22Rv1 (cell line): ENCODE measurements at regions not wholly inside any gene's neighbourhood (a gene's known extent, or its start where the extent isn't known, plus 50 kb on each side); places are given as distances from the start of the nearest gene placed in this dataset.

ENCODE experiments used
- H3K27ac ChIP-seq: fragments of 450-650 bp; 2 replicates; pipeline ENCODE4 v1.5.1; 2017
- ZFX ChIP-seq: fragments of 450-650 bp; IDR thresholded peaks from 2 replicates; pipeline ENCODE4 v1.6.1; 2017; ENCODE audit warnings: antibody characterized with exemption, borderline replicate concordance
- TF ChIP-seq, protein P1 (sequence below): fragments of 450-650 bp; IDR thresholded peaks from 2 replicates; pipeline ENCODE4 v1.5.1; 2017; ENCODE audit warnings: mild to moderate bottlenecking

DNA sequence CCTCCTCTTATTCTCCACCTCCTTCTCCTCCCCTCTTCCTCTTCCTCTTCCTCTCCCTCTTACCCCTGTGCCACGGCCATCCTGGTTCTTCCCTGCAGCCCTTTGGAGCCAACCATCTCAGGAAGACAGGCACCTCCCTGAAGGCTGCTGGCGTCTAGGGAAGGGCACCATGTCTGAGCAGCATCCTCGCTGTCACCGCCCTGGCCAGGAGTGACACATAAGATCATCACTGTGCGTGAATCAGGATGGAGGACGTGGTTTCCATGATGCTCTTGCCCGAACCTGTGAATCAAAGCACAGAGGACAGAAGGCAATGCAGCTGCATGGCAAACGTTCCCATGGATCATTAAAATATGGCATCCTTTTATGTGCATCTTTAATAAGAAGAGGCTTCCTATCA is 236.0 kb downstream of the SH3BP4 start:
- TF ChIP-seq, protein P1, sequence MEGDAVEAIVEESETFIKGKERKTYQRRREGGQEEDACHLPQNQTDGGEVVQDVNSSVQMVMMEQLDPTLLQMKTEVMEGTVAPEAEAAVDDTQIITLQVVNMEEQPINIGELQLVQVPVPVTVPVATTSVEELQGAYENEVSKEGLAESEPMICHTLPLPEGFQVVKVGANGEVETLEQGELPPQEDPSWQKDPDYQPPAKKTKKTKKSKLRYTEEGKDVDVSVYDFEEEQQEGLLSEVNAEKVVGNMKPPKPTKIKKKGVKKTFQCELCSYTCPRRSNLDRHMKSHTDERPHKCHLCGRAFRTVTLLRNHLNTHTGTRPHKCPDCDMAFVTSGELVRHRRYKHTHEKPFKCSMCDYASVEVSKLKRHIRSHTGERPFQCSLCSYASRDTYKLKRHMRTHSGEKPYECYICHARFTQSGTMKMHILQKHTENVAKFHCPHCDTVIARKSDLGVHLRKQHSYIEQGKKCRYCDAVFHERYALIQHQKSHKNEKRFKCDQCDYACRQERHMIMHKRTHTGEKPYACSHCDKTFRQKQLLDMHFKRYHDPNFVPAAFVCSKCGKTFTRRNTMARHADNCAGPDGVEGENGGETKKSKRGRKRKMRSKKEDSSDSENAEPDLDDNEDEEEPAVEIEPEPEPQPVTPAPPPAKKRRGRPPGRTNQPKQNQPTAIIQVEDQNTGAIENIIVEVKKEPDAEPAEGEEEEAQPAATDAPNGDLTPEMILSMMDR: no peak
- TF ChIP-seq ZFX: no peak
- no peak overlapping the region for H3K27ac ChIP-seq

DNA sequence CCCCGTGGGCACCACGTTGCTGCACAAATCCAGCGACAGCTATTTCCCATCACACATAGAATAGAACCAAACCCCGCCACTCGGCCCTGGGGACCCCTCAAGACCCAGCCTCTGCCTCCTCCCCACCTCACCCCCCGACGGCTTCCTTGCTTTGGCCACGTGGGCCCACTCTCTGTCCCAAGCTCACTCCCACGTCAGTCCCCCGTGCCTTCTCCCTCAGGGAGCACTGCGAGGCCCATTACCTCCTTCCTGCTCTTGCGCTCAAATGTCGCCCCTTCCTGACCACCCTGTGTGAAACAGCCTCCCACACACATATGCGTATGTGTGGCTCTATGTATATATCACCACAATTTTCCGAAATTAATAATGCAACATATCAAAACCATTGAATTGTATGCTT is 239.7 kb downstream of the SH3BP4 start:
- TF ChIP-seq ZFX: no peak
- no peak overlapping the region for H3K27ac ChIP-seq

DNA sequence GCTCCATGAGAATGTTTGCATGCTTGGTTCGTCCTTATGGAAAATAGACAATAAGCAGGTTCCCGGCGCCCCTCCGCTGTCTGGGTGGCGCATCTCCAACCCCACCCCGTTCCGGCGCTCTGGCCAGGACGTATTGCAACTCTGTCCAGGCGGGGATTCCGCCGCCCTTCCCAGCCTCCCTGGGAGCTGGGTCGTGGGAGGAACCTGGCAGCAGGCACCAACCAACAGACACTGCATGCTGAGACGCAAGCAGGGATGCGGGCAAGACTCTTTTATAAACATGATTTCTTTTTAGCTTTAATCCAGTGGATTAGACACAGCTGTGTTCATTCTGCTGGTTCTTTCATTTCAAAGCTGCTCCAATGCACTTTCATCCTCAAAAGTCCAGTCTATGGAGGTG is 240.2 kb downstream of the SH3BP4 start:
- H3K27ac ChIP-seq: no peak overlapping the region
- TF ChIP-seq, protein P1: no peak
- TF ChIP-seq ZFX: no peak

DNA sequence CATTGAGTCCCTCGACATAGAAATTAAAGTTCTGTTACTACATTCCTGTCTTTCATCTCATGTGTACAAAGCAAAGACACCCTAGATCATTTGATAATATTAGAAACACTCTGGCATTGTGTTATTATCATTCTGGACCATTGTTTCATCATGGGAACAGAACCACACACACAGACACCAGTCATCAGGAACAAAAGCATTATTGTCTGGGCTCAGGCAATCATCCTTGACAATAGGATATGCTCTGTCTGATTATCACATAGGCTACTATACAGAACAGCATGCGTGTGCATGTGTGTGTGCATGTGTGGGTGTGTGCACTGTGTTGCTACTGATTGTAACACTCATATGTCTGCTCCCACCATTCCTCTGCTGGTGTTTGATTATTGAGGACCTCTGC is 242.5 kb downstream of the SH3BP4 start:
- H3K27ac ChIP-seq: no peak overlapping the region
- TF ChIP-seq, protein P1: no peak
- no peak for TF ChIP-seq ZFX

DNA sequence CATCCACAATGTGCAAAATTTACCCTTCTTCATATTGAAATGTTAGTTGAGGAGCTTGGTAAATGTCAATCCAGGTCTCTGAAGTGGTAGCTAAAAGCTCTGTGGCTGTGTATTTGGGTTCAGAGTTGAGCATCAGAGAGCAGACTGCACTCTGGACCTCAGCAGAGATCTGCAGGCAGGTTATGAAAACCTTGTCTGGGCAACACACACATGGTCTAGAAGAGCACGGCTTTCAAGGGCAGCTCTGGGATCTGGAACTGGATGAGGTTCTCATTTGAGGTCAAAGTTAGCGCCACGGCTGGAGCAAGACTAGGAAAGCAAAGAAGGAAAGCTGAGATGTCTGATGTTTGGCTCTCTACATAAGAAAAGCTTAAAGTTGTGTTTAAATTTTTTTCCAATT is 243.0 kb downstream of the SH3BP4 start:
- TF ChIP-seq, protein P1: no peak
- no peak for TF ChIP-seq ZFX

DNA sequence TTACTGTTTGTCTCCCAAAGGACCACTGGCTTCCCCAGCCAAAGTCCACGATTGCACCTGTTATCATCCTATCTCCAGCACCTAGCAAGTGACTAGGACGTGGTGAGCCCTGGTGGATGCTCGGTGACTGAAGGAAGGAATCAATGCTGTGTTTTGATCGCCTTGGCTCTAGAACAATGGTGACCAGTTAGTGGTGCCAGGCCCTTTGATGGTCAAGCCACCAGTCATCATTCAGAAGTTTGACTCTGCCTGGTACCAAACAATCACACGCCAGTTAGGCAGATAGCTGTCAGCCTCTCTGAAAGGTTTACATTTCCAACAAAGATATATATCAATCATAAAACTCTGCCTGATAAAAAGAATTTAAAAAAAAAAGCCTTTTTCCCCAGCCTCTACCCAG is 244.1 kb downstream of the SH3BP4 start:
- no peak for TF ChIP-seq ZFX
- TF ChIP-seq, protein P1: no peak
- H3K27ac ChIP-seq: no peak overlapping the region

More for the DNA sequence above, 243.0 kb downstream of the SH3BP4 start:
- no peak overlapping the region for H3K27ac ChIP-seq

DNA sequence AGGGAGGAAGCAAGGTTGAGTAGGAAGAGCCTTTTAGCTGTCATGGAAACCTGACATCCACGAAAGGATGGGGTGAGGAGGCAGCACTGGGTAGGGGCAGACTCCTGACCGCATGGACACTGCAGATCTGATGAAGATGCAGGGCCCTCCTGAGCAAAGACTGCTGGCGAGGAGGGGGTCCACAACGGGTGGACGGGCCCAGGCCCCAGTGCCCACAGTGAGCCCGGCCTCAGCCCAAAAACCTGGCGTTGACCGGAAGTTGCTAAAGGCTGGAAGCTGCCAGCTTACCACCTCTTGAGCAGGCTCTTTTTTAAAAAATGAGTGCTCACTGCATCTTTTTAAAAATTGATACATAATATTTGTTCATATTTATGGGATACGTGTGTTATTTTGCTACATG is 247.3 kb downstream of the SH3BP4 start:
- TF ChIP-seq ZFX: no peak
- TF ChIP-seq, protein P1: no peak

DNA sequence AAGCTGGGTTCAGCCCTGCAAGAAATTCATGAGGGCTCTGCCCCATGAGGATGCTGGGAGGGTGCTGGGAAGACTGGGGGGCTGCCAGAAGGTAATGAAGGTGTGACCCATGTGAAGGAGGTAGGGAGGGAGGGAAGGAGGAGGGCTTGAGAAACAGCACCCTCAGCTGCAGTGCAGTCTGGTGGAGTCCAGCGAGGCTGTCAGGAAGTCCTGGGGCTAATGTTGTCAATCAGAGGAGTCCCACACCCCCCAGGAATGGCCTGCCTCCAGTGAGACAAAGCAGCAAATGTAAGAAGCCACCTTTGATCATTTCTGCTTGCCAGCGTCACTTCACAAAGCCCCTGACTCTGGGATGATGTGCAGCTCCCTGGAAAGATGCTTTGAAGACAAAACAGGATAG is 248.4 kb downstream of the SH3BP4 start:
- TF ChIP-seq, protein P1: no peak
- TF ChIP-seq ZFX: no peak

More for the DNA sequence above, 247.3 kb downstream of the SH3BP4 start:
- no peak overlapping the region for H3K27ac ChIP-seq

More for the DNA sequence above, 248.4 kb downstream of the SH3BP4 start:
- H3K27ac ChIP-seq: no peak overlapping the region
